GM23248 (cell line): ENCODE measurements at regions not wholly inside any gene's neighbourhood (a gene's known extent, or its start where the extent isn't known, plus 50 kb on each side); places are given as distances from the start of the nearest gene placed in this dataset.

Experiments used
- EZH2 ChIP-seq: fragments of 200-600 bp; sonication (generic); IDR thresholded peaks from 2 replicates; pipeline ENCODE4 v1.6.1; 2018; ENCODE audit warnings: antibody characterized with exemption, mild to moderate bottlenecking; ENCODE audit not compliant: insufficient read depth, poor library complexity, severe bottlenecking
- EZH2phosphoT487 ChIP-seq: fragments of 200-600 bp; sonication (generic); IDR thresholded peaks from 2 replicates; pipeline ENCODE4 v1.6.1; 2018; ENCODE audit warnings: antibody characterized with exemption, moderate library complexity, mild to moderate bottlenecking, low read depth; ENCODE audit not compliant: insufficient read depth

DNA sequence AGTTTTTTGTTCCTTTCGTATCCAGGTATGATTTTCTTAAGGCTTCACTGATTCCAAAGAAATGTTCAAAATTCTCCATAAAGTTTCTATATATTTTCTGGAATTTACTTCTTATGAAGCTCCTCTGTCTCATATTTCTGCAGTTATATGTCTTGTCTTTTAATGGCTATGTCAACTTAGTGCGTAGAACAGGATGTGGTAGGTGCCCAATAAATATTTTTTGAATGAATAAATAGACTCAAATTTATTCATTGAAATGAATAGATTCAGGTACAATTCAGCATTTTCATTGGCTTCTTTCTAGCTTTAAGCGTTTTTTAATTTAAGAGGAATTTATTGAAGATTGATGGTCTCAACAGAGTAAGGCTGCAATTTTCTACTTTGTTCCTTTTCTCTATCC is 231.9 kb upstream of the BOD1L1 start:
- TF ChIP-seq EZH2 (no peak), EZH2phosphoT487 (no peak)
